GM21619 (cell line): ENCODE measurements at regions not wholly inside any gene's neighbourhood (a gene's known extent, or its start where the extent isn't known, plus 50 kb on each side); places are given as distances from the start of the nearest gene placed in this dataset.
A peak's percentile ranks its signal among the peaks of the same experiment; 100 is the strongest.

ENCODE experiments used
- ATAC-seq: cut with Tn5 transposase; IDR thresholded peaks from one replicate; pipeline ENCODE4 v1.9.1; 2021; ENCODE audit not compliant: unreplicated experiment

GRCh38 chr4:146029147-146029546, 90.5 kb upstream of the ZNF827 start:
- ATAC-seq: peak; percentile 50

- ATAC-seq: no peak
Observed at GRCh38 chr4:146027761-146028160, 89.1 kb upstream of the ZNF827 start.

DNA sequence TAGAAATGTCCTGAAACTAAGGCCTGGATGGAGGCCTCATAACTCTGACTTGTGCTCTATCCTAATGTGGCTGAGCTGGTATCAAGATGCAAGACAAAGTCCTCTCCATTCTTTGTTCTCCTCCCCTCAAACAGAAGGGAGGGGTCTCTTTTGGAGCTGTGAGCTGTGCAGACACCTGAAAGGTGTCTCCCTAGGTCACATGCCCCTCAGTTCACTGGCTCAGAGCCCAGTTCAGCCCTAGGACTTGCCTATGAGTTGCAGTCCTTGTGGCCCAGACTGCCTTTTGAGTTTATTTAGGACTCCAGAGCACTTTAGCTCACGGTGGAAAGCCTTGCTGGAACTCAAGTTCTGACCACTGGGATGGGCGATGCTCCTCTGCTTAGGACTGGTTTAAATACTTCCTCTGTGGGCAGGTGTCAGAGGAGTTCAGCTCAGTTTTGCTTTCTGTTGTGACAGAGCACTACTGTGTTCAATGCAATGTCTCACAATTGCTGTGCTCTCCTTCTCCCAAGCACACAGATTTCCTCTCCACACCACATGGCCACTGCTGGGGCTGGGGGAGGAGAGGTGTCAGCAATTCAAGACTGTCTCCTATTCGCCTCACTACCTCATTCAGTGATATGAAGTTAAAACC, 84.8 kb upstream of the ZNF827 start:
- ATAC-seq: peak; percentile 99

DNA sequence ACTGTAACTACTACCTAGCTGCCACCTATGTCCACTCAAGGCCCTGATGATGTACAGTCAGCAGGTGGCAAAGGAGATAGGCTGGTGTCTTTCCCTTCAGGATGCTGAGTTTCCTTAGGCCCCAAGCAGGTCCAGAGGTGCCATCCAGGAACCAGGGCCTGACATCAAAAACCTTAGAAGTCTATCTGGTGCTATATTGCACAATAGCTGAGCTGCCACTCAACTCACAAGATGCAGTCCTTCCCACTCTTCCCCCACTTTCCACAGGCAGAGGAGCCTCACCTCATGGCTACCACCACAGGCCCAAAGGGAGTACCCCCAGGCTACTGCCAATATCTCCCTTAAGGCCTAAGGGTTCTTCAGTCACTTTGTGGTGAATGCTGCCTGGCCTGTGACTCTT, 83.9 kb upstream of the ZNF827 start:
- ATAC-seq: no peak

DNA sequence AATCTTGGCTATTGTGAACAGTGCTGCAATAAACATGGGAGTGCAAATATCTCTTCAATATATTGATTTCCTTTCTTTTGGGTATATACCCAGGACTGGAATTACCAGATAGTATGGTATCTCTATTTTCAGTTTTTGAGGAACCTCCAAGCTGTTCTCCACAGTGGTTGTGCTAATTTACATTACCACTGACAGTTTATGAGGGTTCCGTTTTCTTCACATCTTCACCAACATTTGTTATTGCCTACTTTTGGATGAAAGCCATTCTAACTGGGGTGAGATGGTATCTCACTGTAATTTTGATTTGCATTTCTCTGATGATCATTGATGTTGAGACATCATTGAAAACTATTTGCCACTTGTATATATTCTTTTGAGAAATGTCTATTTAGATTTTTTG, 79.6 kb upstream of the ZNF827 start:
- no peak for ATAC-seq

GRCh38 chr4:146004730-146005129, 66.1 kb upstream of the ZNF827 start:
- ATAC-seq: no peak

DNA sequence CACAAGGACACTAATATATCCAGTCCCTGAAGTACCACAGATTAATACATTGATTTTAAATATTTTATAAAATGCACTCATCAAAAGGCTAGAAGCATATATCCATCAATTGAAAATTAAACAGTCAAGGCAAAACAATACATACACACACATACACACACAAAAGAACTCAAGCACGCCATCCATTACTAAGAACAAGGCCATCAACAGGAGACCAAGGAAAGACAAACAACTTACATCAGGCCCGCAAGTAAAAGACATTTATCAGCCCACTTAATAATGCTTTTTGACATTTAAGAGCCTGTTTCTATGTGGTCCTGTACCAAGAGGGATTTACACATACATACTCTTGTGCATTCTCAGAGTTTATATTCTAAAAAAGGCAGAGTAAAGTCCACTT, 50.0 kb upstream of the ZNF827 start:
- no peak for ATAC-seq
